ENCODE measurements at regions not wholly inside any gene's neighbourhood (a gene's known extent, or its start where the extent isn't known, plus 50 kb on each side); places are given as distances from the start of the nearest gene placed in this dataset.
A peak's percentile ranks its signal among the peaks of the same experiment; 100 is the strongest.

DNA sequence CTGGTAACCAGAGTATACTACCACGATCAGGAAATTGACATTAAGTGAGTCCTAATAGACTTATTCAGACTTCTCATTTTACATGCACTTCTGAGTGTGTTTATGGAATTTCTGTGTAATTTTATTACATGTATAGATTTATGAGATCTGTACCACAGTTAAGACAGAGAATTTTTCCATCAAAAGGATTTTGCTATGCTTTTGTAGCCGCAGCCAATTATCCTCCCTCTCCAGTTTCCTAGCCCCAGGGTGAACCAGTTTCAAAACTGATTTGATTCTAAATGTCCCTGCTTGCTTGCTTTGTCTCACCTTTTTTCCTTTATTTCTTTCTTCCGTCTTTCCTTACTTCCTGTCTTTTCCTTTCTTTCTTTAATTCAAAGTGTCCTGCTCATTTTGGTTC, 661.2 kb upstream of the BCHE start:
- TF ChIP-seq, protein P1, sequence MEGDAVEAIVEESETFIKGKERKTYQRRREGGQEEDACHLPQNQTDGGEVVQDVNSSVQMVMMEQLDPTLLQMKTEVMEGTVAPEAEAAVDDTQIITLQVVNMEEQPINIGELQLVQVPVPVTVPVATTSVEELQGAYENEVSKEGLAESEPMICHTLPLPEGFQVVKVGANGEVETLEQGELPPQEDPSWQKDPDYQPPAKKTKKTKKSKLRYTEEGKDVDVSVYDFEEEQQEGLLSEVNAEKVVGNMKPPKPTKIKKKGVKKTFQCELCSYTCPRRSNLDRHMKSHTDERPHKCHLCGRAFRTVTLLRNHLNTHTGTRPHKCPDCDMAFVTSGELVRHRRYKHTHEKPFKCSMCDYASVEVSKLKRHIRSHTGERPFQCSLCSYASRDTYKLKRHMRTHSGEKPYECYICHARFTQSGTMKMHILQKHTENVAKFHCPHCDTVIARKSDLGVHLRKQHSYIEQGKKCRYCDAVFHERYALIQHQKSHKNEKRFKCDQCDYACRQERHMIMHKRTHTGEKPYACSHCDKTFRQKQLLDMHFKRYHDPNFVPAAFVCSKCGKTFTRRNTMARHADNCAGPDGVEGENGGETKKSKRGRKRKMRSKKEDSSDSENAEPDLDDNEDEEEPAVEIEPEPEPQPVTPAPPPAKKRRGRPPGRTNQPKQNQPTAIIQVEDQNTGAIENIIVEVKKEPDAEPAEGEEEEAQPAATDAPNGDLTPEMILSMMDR (IDR thresholded peaks at IDR 0.05; ENCODE audit: insufficient read depth, low read depth, low read length, missing control alignments), result no peak
- DNase-seq (ENCODE audit: low read depth), result peak; percentile 7
- H3K4me3 ChIP-seq (ENCODE audit: low read length), result no peak overlapping the region

DNA sequence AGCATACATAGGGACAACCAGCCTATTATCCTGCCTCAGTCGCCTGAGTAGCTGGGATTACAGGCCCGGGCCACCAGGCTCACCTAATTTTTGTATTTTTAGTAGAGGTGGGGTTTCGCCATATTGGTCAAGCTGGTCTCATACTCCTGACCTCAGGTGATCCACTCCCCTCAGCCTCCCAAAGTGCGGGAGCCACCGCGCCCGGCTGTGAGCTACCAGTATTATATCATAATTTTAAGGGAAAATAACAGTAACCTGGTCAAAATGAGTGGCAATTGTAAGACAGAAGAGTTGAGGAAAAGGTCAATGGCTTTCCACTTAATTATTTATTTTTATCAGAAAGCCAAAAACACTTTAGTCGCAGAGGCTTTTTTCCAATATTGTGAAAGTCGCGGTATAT, 652.6 kb upstream of the BCHE start:
- no peak overlapping the region for H3K4me3 ChIP-seq (ENCODE audit: low read length)
- TF ChIP-seq, protein P1 (IDR thresholded peaks at IDR 0.05; ENCODE audit: insufficient read depth, low read depth, low read length, missing control alignments), result no peak

DNA sequence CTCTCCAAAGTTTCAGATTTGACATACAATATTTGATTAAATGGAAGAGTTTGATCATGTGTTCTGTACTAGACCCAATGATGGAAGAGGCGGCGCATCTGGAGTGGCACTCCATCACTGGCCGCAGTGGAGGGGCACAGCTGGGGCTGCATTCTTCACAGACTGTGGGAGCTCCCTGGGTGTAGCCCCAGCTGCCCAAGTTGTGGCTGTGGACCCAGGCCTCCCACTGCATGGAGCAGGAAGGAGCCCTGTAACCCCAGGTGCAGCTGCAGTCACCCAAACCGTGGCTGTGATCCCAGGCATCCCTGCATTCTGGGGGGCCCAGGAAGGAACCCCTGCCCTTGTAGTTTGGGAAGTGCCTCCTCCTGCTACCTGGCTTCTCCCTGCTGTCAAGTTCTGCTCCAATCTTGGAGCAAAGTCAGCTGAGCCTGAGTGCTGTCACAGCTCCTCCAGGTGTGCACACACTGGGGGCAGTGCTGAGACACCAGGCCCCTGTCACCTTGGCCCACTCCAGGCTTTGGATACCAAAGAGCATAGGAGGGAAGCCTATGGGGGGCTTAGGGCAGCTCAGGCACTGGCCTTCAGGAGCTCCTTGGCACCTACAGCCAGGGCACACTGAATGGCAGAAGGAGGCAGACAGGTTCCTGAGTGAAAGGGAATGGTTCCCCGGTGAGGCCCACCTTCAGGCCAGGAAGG, 651.9 kb upstream of the BCHE start:
- DNase-seq (ENCODE audit: low read depth), result no peak
- TF ChIP-seq, protein P1 (IDR thresholded peaks at IDR 0.05; ENCODE audit: insufficient read depth, low read depth, low read length, missing control alignments), result no peak
- no peak overlapping the region for H3K4me3 ChIP-seq (ENCODE audit: low read length)

More for the DNA sequence above, 652.6 kb upstream of the BCHE start:
- DNase-seq (ENCODE audit: low read depth), result no peak

GRCh38 chr3:166484470-166484869, 647.2 kb upstream of the BCHE start:
- DNase-seq (ENCODE audit: low read depth), result peak; percentile 2
- no peak overlapping the region for H3K4me3 ChIP-seq (ENCODE audit: low read length)
- TF ChIP-seq, protein P1 (IDR thresholded peaks at IDR 0.05; ENCODE audit: insufficient read depth, low read depth, low read length, missing control alignments), result no peak

DNA sequence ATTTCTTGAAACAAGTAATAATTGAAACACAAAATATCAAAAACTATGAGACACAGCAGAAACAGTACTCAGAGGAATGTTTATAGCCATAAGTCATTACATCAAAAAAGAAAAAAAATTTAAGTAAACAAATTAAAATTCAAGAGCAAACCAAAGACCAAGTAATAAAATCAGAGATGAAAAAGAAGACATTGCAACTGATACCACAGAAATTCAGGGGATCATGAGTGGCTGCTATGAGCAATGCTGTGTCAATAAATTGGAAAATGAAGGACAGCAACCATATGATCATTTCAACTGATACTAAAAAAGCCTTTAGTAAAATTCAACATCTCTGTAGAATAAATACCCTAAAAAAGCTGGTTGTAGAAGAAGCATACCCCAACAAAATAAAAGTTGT, 644.1 kb upstream of the BCHE start:
- no peak for DNase-seq (ENCODE audit: low read depth)
- no peak overlapping the region for H3K4me3 ChIP-seq (ENCODE audit: low read length)
- TF ChIP-seq, protein P1 (IDR thresholded peaks at IDR 0.05; ENCODE audit: insufficient read depth, low read depth, low read length, missing control alignments), result no peak

GRCh38 chr3:166478356-166478755, 641.1 kb upstream of the BCHE start:
- no peak overlapping the region for H3K4me3 ChIP-seq (ENCODE audit: low read length)
- TF ChIP-seq, protein P1 (IDR thresholded peaks at IDR 0.05; ENCODE audit: insufficient read depth, low read depth, low read length, missing control alignments), result no peak
- peak; percentile 75 for DNase-seq (ENCODE audit: low read depth)

GRCh38 chr3:166473501-166473900, 636.3 kb upstream of the BCHE start:
- TF ChIP-seq, protein P1 (IDR thresholded peaks at IDR 0.05; ENCODE audit: insufficient read depth, low read depth, low read length, missing control alignments), result no peak
- DNase-seq (ENCODE audit: low read depth), result no peak
- H3K4me3 ChIP-seq (ENCODE audit: low read length), result no peak overlapping the region

All from epithelial cell of esophagus (primary cell).